ENCODE measurements at regions not wholly inside any gene's neighbourhood (a gene's known extent, or its start where the extent isn't known, plus 50 kb on each side); places are given as distances from the start of the nearest gene placed in this dataset.

DNA sequence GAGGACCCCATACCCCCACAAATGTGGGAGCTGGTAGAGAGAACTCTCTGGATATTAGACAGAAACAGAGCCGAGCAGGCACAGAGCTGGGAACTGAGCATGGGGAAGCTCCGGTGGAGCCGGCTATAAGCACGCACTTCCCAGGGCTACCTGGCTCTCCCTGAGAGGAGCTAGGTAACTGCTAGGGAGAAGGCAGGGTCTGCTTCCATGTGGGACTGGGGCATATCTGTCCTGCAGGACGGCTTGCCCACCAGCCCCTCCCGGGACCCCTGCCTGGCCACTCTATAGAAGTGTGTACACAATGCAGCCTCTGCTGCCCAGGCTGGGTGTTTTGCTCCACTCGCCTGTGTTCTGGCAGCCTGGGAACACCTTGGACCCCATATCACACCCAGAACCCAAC, 1537.0 kb upstream of the CDH9 start:
- Mint-ChIP-seq H3K36me3 (no peaks in the 10 kb centered on the region), H3K4me3 (no peak overlapping the region), H3K4me1 (no peaks in the 10 kb centered on the region), H3K27ac (no peak overlapping the region), H3K9me3 (peaks cover 12% of the 10 kb centered on the region), H3K27me3 (ENCODE audit: insufficient read depth, low read depth) (no peaks in the 10 kb centered on the region)
- no peaks in the 10 kb centered on the region for H3K9me3 ChIP-seq (ENCODE audit: low read depth)
- DNase-seq (ENCODE audit: low spot score), result no peak
- H3K27ac ChIP-seq, result no peak overlapping the region
- TF ChIP-seq EZH2phosphoT487 (IDR thresholded peaks at IDR 0.05) (no peak), EZH2 (IDR thresholded peaks at IDR 0.05) (no peak)
- TF ChIP-seq, protein P1, sequence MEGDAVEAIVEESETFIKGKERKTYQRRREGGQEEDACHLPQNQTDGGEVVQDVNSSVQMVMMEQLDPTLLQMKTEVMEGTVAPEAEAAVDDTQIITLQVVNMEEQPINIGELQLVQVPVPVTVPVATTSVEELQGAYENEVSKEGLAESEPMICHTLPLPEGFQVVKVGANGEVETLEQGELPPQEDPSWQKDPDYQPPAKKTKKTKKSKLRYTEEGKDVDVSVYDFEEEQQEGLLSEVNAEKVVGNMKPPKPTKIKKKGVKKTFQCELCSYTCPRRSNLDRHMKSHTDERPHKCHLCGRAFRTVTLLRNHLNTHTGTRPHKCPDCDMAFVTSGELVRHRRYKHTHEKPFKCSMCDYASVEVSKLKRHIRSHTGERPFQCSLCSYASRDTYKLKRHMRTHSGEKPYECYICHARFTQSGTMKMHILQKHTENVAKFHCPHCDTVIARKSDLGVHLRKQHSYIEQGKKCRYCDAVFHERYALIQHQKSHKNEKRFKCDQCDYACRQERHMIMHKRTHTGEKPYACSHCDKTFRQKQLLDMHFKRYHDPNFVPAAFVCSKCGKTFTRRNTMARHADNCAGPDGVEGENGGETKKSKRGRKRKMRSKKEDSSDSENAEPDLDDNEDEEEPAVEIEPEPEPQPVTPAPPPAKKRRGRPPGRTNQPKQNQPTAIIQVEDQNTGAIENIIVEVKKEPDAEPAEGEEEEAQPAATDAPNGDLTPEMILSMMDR (IDR thresholded peaks at IDR 0.05), result no peak
- H3K4me2 ChIP-seq, result no peak overlapping the region
- no peaks in the 10 kb centered on the region for H3K27me3 ChIP-seq
- H3K4me3 ChIP-seq, result no peak overlapping the region
- no peaks in the 10 kb centered on the region for H3F3A ChIP-seq (ENCODE audit: low read depth)
- H3K9ac ChIP-seq, result no peak overlapping the region
- no peaks in the 10 kb centered on the region for H3K4me1 ChIP-seq
- H3K36me3 ChIP-seq, result no peaks in the 10 kb centered on the region
- H4K20me1 ChIP-seq (ENCODE audit: low read depth), result no peaks in the 10 kb centered on the region
- H2AFZ ChIP-seq (replicated peaks), result no peak overlapping the region
- H3K79me2 ChIP-seq (ENCODE audit: low read depth), result no peaks in the 10 kb centered on the region

DNA sequence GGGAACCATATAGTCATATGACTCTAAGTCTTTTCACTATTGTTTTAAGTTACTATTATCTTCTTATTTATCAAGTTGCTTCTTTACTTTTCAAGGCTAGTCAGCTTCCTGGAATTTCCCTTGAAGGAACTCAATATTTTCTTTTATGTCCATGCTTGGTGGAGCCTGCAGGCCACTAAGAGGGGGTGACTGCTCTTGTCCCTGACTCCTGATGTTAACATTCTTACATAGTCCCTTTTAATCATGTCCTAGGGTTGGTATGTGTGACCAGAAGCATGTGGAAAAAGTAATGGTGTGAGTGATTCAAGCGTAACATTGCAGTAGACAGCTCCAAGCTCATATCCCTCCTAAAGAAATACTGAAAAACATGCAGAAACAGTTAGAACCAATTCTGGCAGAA, 1536.2 kb upstream of the CDH9 start:
- no peak overlapping the region for H3K9ac ChIP-seq
- no peaks in the 10 kb centered on the region for H3K27me3 ChIP-seq
- H4K20me1 ChIP-seq (ENCODE audit: low read depth), result no peaks in the 10 kb centered on the region
- no peak overlapping the region for H2AFZ ChIP-seq (replicated peaks)
- H3K9me3 Mint-ChIP-seq, result peaks cover 12% of the 10 kb centered on the region
- no peak overlapping the region for H3K27ac Mint-ChIP-seq
- H3K4me1 ChIP-seq, result no peaks in the 10 kb centered on the region
- TF ChIP-seq, protein P1 (IDR thresholded peaks at IDR 0.05), result no peak
- no peak for TF ChIP-seq EZH2 (IDR thresholded peaks at IDR 0.05)
- no peak for TF ChIP-seq EZH2phosphoT487 (IDR thresholded peaks at IDR 0.05)
- no peaks in the 10 kb centered on the region for H3K9me3 ChIP-seq (ENCODE audit: low read depth)
- no peaks in the 10 kb centered on the region for H3K4me1 Mint-ChIP-seq
- no peaks in the 10 kb centered on the region for H3K36me3 Mint-ChIP-seq
- no peaks in the 10 kb centered on the region for H3K79me2 ChIP-seq (ENCODE audit: low read depth)
- no peaks in the 10 kb centered on the region for H3K36me3 ChIP-seq
- no peak overlapping the region for H3K27ac ChIP-seq
- no peaks in the 10 kb centered on the region for H3F3A ChIP-seq (ENCODE audit: low read depth)
- no peak overlapping the region for H3K4me3 Mint-ChIP-seq
- DNase-seq (ENCODE audit: low spot score), result no peak
- no peaks in the 10 kb centered on the region for H3K27me3 Mint-ChIP-seq (ENCODE audit: insufficient read depth, low read depth)
- H3K4me2 ChIP-seq, result no peak overlapping the region
- H3K4me3 ChIP-seq, result no peak overlapping the region

DNA sequence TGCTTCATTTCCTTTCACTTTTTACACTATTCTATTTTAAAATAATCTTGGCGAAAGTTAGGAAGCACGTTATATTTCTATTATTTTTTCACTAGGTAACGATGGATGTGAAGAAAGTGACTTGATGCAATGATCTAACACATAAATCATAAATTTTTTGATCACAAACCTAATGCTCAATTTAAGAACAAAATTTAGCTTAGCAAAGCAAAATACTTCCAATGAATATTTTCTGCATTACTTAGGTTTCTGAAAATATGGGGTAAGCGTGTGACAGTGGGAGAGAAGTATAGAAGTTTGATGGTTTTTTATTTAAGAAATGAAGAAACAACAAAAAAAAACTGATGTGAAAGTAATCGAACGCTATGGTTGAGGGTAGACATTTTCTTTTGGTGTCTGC, 1528.7 kb upstream of the CDH9 start:
- Mint-ChIP-seq H3K4me1 (no peaks in the 10 kb centered on the region), H3K27me3 (ENCODE audit: insufficient read depth, low read depth) (peaks cover under 1% of the 10 kb centered on the region), H3K4me3 (no peak overlapping the region), H3K9me3 (peaks cover 1% of the 10 kb centered on the region), H3K36me3 (no peaks in the 10 kb centered on the region), H3K27ac (no peak overlapping the region)
- Histone ChIP-seq H3K36me3 (no peaks in the 10 kb centered on the region), H2AFZ (replicated peaks) (no peak overlapping the region), H3K27me3 (no peaks in the 10 kb centered on the region), H3K9ac (no peak overlapping the region), H3K27ac (no peak overlapping the region), H3K4me1 (no peaks in the 10 kb centered on the region), H4K20me1 (ENCODE audit: low read depth) (no peaks in the 10 kb centered on the region), H3K9me3 (ENCODE audit: low read depth) (no peaks in the 10 kb centered on the region), H3F3A (ENCODE audit: low read depth) (no peaks in the 10 kb centered on the region), H3K4me3 (no peak overlapping the region), H3K79me2 (ENCODE audit: low read depth) (no peaks in the 10 kb centered on the region), H3K4me2 (no peak overlapping the region)
- TF ChIP-seq, protein P1 (IDR thresholded peaks at IDR 0.05), result no peak
- no peak for DNase-seq (ENCODE audit: low spot score)

DNA sequence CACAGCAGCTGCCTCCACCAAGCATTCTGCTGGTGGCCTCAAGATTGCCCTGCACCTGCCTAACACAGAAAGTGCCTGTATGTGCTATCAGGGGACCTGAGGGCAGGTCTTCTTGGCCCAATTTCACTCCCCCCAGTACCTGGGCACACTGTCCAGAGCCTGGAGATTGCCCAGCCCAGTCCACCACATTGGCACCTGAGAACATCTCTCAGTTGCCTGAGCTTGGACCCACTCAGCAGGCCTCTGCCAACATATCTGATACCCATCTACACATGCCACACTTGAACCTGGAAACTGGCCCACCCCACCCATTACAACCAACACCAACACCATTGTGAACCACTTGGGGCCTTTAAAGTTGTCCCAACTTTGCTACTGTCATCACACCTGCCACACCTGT, 1523.1 kb upstream of the CDH9 start:
- no peak overlapping the region for H3K27ac ChIP-seq
- H3K4me3 ChIP-seq, result no peak overlapping the region
- Mint-ChIP-seq H3K4me3 (no peak overlapping the region), H3K4me1 (no peaks in the 10 kb centered on the region), H3K9me3 (peaks cover 7% of the 10 kb centered on the region), H3K36me3 (no peaks in the 10 kb centered on the region), H3K27ac (no peak overlapping the region), H3K27me3 (ENCODE audit: insufficient read depth, low read depth) (peaks cover 6% of the 10 kb centered on the region)
- H3K4me1 ChIP-seq, result no peaks in the 10 kb centered on the region
- H3K27me3 ChIP-seq, result no peaks in the 10 kb centered on the region
- no peaks in the 10 kb centered on the region for H3K9me3 ChIP-seq (ENCODE audit: low read depth)
- H3K4me2 ChIP-seq, result no peak overlapping the region
- no peak for DNase-seq (ENCODE audit: low spot score)
- no peak for TF ChIP-seq EZH2phosphoT487 (IDR thresholded peaks at IDR 0.05)
- TF ChIP-seq, protein P1 (IDR thresholded peaks at IDR 0.05), result no peak
- TF ChIP-seq EZH2 (IDR thresholded peaks at IDR 0.05), result no peak
- no peaks in the 10 kb centered on the region for H3K36me3 ChIP-seq
- no peaks in the 10 kb centered on the region for H4K20me1 ChIP-seq (ENCODE audit: low read depth)
- no peaks in the 10 kb centered on the region for H3K79me2 ChIP-seq (ENCODE audit: low read depth)
- no peaks in the 10 kb centered on the region for H3F3A ChIP-seq (ENCODE audit: low read depth)
- H2AFZ ChIP-seq (replicated peaks), result no peak overlapping the region
- no peak overlapping the region for H3K9ac ChIP-seq
